Right ventricle myocardium inferior (tissue), 1 donor: ENCODE measurements at regions not wholly inside any gene's neighbourhood (a gene's known extent, or its start where the extent isn't known, plus 50 kb on each side); places are given as distances from the start of the nearest gene placed in this dataset.
A peak's percentile ranks its signal among the peaks of the same experiment; 100 is the strongest.
"Not testable (repeated sequence)": the region's sequence is repeated elsewhere in the genome, so short reads cannot be mapped to it uniquely, and the experiment has no call there.

Experiments
- ATAC-seq: fragments of 200-7000 bp; cut with Tn5 transposase; one replicate; pipeline ENCODE4 v1.9.1; 2020; ENCODE audit warnings: mild to moderate bottlenecking, moderate library complexity
- DNase-seq: peaks from one replicate; pipeline ENCODE4 v3.0.0; 2021; ENCODE audit errors: missing footprints
- intact Hi-C: fragments of 100-400 bp; cut with DNase I; formaldehyde crosslinking; loops from one replicate; pipeline ENCODE4 v1.11.0; 2022
- donor health status: DM: no; HTN: yes; CAD: no; lungs with severe emphysema.

DNA sequence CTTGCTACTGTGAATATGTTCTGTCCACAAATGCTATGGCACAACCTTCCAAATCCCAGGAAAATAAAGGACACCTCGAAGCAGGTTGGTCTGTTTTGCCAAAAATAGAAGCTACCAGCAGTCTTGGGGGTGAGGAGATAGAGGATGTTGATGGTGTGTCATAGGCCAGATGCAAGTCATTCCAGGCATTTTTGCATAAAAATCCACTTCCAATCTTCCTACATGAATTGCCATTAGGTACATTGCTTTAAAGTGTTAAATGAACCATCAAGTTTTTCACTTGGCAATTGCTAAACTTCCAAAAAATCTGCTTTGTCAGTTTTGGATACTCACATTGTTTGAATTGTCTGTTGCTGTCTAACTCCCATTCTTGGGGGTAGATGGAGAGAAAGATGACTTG, 295.4 kb downstream of the MYCN start:
- intact Hi-C loops, result no loop called here
- no peak for ATAC-seq
- no peak for DNase-seq

DNA sequence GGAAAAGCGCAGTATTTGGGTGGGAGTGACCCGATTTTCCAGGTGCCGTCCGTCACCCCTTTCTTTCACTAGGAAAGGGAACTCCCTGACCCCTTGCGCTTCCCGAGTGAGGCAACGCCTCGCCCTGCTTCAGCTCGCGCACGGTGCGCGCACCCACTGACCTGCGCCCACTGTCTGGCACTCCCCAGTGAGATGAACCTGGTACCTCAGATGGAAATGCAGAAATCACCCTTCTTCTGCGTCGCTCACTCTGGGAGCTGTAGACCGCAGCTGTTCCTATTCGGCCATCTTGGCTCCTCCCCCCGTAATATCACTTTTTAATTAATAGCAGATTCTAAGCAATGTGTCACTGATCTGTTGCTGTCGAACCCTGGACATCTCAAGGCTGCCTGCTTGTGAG, 294.9 kb downstream of the MYCN start:
- DNase-seq, ATAC-seq, intact Hi-C loops: not testable (repeated sequence)

DNA sequence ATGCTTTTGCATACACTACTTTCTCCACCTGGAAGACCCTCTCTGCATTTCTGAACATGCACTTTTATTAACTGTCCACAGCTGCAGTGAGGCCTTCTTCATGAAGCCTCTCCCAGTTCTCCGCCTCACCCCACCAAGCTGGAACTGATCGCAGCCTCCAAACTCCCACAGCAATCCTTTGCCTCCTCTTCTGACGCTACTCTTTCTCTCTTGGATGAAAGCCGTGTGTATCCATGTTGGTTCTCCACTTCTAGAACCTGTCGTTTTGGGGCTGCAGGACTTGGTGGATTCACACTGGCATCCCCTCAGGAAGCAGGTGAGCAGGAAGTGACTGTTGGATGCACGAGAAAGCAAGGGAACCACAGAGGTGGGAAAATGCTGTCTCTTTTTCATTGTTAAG, 288.6 kb downstream of the MYCN start:
- DNase-seq (no peak), ATAC-seq (no peak)
- intact Hi-C loops, result no loop called here

DNA sequence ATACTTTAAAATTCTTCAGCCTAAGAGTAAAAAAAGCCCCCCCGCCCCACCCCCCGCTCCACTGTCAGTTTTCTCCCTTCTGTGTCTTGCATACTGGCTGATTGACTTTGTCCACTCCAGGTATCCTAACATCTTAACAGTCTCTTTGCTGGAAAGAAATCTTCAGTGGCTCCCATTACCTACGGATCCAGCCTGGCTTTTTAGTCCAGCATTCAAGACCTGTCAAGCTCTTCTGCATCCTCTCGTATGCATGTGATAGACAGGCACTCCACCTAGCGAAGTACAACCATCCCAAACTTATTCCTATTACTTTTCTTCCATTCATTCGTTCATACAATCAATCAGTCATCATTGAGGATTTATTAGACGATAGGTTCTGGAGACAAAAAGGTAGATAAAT, 288.1 kb downstream of the MYCN start:
- DNase-seq, result no peak
- no peak for ATAC-seq
- intact Hi-C loops, result no loop called here

DNA sequence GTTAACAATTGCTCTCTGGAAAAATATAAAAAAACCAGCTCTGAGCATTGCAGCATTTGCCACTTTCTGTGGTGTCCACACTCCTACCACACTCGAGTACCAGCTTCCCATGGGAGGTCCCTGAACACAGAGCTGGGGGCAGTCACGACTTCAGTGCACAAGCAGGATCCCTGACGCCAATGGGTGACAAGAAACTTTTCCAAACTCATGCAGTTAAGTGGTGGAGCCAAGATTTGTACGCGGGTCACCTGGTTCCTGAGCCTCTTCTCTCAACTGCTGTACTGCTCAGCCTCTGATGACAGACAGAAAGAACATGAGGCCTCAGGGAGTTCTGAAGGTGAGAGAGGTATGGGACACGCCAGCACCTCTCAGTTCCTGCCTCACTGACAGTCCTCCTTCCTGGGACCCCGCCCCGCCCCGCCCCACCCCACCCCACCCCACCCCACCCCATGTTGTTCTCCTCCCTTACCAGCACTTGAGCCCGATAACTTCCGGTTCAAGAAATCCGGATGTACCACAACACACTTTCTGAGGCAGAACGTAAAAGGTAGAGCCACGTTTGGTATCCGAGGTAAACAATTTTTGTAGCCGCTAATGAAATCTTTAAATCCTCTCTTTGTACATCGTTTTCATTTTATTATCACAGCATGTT, 287.6 kb downstream of the MYCN start:
- intact Hi-C loops, result no loop called here
- DNase-seq, result no peak
- ATAC-seq, result no peak

DNA sequence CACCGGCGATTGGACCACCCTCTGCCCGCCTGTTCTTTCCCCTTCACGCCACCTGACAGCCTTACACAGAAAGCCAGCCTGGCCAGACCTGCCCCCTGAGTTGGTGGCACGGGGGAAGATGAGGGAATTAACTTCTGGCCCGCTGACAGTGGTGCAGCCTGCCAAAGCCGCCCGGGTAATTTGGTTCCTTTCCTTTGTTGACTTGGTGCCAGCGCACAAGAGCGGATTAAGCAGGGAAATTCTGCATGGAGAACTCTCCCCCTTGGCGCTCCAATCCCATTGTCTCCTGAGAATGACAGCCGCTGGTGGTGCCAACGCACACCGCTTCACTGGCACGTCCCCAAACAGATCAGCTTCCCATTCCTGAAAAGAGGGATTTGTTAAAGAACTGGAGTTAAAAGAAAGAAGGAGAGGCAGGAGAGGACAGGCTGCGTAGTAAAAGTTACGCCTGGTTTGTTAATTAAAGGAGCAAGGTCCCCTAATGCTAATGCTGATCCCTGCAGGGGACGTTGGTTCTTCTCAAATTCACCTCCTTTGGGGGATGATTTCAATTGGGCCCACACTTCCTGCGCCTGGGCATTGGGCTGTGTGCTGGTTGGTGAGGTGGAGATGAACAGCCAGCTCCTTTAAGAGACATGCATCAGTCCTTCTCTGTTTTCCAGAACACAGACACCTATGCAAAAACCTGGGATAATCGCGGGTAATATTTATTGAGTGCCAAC, 286.8 kb downstream of the MYCN start:
- no peak for DNase-seq
- peak; percentile 34 for ATAC-seq
- intact Hi-C loops, result no loop called here

DNA sequence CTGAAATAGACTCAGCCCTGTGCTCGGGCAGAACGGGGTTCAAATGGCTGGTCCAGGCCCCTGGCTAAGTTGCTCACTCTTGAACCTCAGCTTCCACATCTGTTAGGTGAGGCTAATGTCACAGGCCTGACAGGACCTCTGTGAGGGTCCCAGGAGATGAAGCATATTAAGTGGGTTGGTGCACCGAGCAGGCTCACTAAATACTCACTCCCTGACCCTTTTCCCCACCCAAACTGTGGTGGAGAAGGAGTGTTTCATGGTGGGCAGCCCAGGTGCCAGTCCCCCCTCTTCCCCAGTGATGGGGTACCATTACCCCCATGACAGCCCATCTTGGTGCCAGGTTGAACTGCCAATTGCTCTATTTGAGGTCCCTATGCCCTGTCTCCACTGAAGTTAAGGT, 286.0 kb downstream of the MYCN start:
- DNase-seq, result no peak
- intact Hi-C loops, result no loop called here
- ATAC-seq, result no peak

DNA sequence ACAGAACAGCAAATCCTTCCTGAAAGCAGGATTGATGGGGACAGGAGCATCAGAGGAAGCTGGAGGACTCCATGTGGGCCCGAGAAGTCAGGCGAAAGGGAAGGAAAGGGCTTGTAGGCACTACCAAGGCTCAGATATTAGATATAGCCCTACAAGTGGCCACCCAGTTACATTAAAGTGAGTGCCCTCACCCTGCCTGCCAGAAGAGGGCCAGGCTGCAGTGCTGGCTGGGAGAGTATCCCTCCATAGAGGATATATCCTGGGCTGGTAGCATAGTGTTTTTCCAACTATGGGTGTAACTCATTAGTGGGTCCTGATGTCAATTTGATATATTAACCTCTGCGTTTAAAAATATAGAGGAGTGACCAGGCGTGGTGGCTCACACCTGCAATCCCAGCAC, 285.2 kb downstream of the MYCN start:
- DNase-seq (no peak), ATAC-seq (no peak)
- intact Hi-C loops, result no loop called here

GRCh38 chr2:16225071-16225470, 284.7 kb downstream of the MYCN start:
- DNase-seq, result no peak
- intact Hi-C loops, result no loop called here
- ATAC-seq, result no peak

DNA sequence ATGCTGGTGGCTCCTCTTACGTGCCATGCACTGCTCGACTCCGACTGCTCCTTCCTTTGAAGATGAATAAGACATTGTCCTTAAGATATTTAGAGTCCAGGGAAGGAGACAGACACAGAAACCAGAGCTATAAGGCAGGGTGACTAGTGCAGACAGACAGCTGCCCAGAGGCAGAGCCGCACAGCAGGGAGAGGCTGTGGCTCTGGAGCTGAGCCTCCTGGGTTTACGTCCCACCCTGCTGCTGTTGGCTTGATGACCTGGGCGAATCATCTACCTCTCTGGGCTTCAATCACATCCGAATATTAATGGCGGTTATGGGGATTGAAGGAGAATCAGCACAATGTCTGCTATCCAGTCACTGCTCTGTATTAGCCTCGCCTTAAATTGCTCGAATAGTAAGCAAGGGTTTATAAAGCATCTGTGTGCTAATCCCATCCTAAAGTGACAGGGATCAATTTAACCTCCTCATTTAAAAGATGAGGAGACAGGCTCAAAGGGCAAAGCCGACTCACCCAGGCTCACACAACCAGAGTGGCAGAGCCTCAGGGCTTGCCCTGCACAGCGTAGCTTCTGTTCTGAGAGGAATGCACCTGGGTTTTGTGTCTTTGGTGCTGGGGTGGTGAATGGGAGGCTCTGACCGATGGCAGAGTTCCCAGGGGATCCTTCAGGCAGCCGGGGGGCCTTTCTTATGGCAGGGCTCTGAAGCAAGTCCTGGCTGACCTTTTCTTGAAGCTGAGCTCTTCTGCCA, 284.1 kb downstream of the MYCN start:
- no peak for DNase-seq
- ATAC-seq, result no peak
- intact Hi-C loops, result no loop called here

- DNase-seq (no peak), ATAC-seq (no peak)
- intact Hi-C loops, result no loop called here
Observed at GRCh38 chr2:16223841-16224177, 283.5 kb downstream of the MYCN start.

DNA sequence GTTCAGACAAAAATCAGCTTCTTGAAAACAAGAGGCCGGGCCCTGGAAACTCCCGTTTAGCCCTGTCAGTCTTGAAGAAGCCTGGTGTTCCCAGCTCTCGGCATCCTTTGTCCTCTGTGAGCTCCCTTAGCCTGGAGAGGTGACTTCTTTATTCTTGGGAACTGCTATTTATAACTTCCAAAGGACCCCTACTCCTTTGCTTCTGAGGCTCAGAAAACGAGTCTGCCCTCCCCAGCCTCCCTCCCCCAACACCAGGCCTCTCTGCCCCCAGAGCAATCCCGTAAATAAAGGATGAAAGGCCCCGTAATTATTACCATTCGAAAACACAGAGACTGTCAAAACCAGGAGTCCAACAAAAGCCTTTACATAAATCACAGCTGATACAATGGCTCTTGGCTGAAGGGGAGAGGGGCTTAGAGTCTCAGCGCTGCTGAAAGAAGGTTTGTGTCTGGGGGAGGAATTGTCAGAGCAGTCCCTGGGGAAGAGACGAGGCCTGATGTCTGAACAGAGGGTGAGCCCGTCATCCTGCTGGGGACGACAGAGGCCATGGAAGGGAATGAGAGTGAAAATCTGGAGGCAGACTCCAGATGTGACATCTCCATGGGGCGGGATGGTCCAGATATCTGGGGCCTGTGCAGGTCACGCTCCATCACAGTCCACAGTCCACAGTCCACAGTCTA, 283.0 kb downstream of the MYCN start:
- ATAC-seq (no peak), DNase-seq (no peak)
- intact Hi-C loops, result no loop called here

GRCh38 chr2:16222326-16222725, 282.0 kb downstream of the MYCN start:
- no peak for DNase-seq
- ATAC-seq, result no peak
- intact Hi-C loops, result no loop called here

DNA sequence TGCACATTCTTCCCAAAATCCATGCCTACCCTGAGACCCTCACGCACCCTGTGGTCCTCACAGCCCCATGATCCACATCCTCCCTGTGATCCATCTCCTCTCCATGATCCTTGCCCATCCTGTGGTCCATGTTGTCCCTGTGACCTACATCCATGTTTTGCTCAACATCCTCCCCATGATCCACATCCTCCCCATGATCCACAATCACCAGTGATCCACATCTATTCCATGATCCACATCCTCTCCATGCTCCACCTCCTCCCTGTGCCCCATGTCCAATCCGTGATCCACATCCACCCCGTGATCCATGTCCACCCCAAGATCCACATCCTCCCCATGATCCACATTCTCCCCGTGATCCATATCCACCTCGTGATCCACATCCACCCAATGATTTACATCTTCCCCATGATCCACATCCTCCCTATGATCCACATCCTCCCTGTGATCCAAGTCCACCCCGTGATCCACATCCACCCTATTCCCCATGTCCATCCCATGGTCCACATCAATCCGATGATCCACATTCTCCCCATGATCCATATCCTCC, 281.2 kb downstream of the MYCN start:
- intact Hi-C loops, result no loop called here
- no peak for DNase-seq
- no peak for ATAC-seq

DNA sequence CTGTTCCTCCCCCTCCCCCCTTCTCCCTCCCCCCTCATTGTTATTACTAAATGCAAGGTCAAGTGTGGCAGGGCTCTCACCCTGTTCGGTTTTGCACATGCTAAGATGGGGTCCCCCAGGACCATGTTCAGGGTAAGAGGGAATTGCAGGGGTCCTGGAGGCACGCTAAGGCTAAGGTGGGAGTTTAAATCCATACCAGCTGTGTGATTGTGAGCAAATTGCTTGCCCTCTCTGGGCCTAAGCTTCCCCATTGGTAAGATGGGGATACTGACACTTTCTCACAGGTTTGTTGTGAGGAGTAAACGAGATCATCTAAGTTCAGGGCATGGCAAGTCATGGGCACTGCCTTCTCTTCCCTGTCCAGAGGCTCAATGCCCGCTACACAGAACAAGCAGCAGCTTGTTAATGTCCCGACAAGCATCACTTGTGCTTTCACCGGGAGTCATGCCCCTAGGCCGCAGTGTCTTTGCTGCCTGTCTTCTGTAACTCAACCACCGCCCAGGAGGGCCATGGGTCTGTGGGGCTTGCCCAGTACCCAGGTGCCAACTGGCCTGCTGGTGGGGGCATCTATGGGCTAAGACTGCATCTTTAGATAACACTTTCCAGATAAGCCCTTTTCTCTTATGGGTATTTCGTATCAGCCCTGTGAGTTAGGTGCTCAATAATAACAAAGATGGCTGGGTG, 279.1 kb downstream of the MYCN start:
- no peak for DNase-seq
- intact Hi-C loops, result loop anchor here (5.0 to 10.0 kb wide), 2 partner anchors 275 to 582 kb away; partner anchors contain the start of gene MYCN
- ATAC-seq, result no peak

GRCh38 chr2:16218625-16219024, 278.3 kb downstream of the MYCN start:
- intact Hi-C loops, result loop anchor here (5.0 to 10.0 kb wide), 2 partner anchors 274 to 581 kb away; partner anchors contain the start of gene MYCN
- DNase-seq (no peak), ATAC-seq (no peak)

GRCh38 chr2:16218161-16218560, 277.8 kb downstream of the MYCN start:
- ATAC-seq (no peak), DNase-seq (no peak)
- intact Hi-C loops, result loop anchor here (5.0 to 10.0 kb wide), 2 partner anchors 273 to 581 kb away; partner anchors contain the start of gene MYCN

DNA sequence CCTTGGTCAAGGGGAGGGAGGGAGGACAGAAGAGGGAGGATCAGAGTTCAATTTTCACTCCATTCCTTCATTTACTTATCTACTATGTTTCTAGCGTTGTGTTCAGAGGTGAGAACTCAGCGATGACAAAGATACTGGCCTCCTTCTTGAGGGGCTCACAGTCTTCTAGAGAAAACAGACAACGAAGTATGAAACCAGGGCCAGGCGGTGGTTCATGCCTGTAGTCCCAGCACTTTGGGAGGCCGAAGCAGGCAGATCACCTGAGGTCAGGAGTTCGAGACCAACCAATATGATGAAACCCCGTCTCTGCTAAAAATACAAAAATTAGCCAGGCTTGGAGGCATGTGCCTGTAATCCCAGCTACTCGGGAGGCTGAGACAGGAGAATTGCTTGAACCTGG, 277.4 kb downstream of the MYCN start:
- ATAC-seq, result not testable (repeated sequence)

More for the DNA sequence above, 277.4 kb downstream of the MYCN start:
- DNase-seq, result not testable (repeated sequence)
- intact Hi-C loops, result loop anchor here (5.0 to 10.0 kb wide), 2 partner anchors 273 to 580 kb away; partner anchors contain the start of gene MYCN
